BE2C (cell line): ENCODE measurements at regions not wholly inside any gene's neighbourhood (a gene's known extent, or its start where the extent isn't known, plus 50 kb on each side); places are given as distances from the start of the nearest gene placed in this dataset.
"Not testable (repeated sequence)": the region's sequence is repeated elsewhere in the genome, so short reads cannot be mapped to it uniquely, and the experiment has no call there.

ENCODE experiments used
- DNase-seq: peaks from one replicate; pipeline ENCODE4 v3.0.0-alpha.2; 2020
- H3K27me3 ChIP-seq: fragments of 250-450 bp; sonication (Bioruptor Pico); 2 replicates; pipeline ENCODE4 v1.5.1; 2020; ENCODE audit warnings: mild to moderate bottlenecking
- H3K36me3 ChIP-seq: fragments of 250-450 bp; sonication (Bioruptor Pico); 2 replicates; pipeline ENCODE4 v1.5.1; 2020; ENCODE audit warnings: mild to moderate bottlenecking
- H3K4me1 ChIP-seq: fragments of 250-450 bp; sonication (Bioruptor Pico); 2 replicates; pipeline ENCODE4 v1.5.1; 2020
- H3K4me3 ChIP-seq: 2 replicates; pipeline ENCODE4 v1.5.1; 2011; ENCODE audit warnings: low read depth, low read length
- H3K9me3 ChIP-seq: fragments of 250-450 bp; sonication (Bioruptor Pico); 2 replicates; pipeline ENCODE4 v1.5.1; 2020
- TF ChIP-seq, protein P1 (sequence below): IDR thresholded peaks from 2 replicates; pipeline ENCODE4 v1.5.1; 2012; ENCODE audit warnings: mild to moderate bottlenecking, low read depth, low read length

DNA sequence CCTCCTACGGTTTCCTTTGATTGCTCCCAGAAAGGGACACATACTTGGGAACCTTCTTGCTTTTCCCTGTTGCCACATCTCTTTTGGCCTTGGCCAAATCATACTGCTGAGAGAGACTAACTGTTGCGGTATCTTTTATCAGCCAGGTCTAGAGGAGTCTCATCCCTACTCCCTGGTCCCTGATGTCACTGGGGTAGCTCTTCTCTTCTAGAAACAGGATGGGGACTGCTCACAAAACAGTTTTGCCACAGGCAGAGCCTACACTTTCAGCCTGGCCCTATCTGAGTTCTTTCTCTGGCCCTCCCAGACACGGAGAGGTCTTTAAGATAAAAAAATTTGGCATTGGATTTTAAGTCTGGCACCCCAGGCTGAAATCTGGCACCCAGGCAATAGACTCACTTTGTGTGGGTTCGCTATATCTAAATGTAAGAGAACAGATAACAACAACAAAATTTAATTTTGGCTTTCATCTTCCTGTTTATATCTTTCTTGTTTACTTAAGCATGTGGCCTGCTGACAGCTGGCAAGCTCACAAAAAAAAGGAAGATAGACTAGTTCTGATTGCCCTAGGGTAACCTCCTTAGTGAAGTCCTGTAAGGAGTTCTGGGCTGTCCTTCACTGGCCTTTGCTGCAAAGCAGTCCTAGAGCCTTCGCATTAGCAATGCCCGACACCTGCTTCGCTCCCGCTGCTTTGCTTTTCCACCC is 228.3 kb upstream of the NPVF start:
- Histone ChIP-seq H3K4me3 (no peak overlapping the region), H3K9me3 (no peaks in the 10 kb centered on the region), H3K36me3 (no peaks in the 10 kb centered on the region), H3K27me3 (peaks cover 14% of the 10 kb centered on the region), H3K4me1 (no peaks in the 10 kb centered on the region; the same call in 1 of the 2 replicates)
- TF ChIP-seq, protein P1, sequence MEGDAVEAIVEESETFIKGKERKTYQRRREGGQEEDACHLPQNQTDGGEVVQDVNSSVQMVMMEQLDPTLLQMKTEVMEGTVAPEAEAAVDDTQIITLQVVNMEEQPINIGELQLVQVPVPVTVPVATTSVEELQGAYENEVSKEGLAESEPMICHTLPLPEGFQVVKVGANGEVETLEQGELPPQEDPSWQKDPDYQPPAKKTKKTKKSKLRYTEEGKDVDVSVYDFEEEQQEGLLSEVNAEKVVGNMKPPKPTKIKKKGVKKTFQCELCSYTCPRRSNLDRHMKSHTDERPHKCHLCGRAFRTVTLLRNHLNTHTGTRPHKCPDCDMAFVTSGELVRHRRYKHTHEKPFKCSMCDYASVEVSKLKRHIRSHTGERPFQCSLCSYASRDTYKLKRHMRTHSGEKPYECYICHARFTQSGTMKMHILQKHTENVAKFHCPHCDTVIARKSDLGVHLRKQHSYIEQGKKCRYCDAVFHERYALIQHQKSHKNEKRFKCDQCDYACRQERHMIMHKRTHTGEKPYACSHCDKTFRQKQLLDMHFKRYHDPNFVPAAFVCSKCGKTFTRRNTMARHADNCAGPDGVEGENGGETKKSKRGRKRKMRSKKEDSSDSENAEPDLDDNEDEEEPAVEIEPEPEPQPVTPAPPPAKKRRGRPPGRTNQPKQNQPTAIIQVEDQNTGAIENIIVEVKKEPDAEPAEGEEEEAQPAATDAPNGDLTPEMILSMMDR, result no peak
- DNase-seq, result no peak

DNA sequence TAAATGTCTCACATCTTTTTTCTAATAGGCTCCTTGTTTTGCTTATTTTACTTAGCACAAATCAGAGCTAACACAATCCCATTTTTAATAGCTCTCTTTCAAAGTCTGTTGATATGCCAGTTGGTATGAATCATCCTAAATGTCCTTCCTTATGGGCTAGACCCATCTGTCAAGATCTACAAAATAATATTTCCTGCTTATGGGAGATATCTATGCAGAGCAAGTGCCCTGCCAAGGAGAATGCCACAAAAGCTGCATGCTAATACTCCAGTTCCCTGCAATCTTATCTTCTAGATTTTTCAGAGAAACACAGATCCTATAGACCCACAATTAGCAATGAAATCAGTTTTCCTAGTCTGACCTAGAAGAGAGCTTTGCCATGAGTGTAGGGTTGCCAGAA is 230.8 kb upstream of the NPVF start:
- TF ChIP-seq, protein P1, result no peak
- H3K9me3 ChIP-seq, result no peaks in the 10 kb centered on the region
- no peaks in the 10 kb centered on the region for H3K36me3 ChIP-seq
- H3K27me3 ChIP-seq, result peaks cover 19% of the 10 kb centered on the region
- no peak for DNase-seq
- no peak overlapping the region for H3K4me3 ChIP-seq
- no peaks in the 10 kb centered on the region; the same call in 1 of the 2 replicates for H3K4me1 ChIP-seq

DNA sequence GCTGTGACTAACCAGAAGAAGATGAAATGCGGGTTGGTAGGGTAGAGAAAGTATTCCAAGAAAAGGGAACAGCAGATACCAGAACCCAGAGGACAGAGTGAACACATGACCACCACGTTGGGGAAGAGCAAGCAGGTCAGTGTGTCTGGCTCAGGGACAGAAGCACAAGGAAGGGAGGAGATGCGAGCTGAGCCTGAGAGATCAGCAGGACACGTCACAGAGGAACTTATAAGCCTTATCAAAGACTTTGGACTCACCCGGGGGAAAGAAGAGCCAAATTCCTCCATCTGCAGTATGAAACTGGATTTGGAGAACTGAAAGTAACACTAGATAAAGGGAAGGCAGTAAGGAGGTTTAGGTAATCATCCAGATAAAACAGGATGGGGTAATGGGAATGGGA is 232.1 kb upstream of the NPVF start:
- no peak for DNase-seq
- Histone ChIP-seq H3K36me3 (no peaks in the 10 kb centered on the region), H3K4me3 (no peak overlapping the region), H3K4me1 (no peaks in the 10 kb centered on the region; the same call in 1 of the 2 replicates), H3K9me3 (no peaks in the 10 kb centered on the region), H3K27me3 (peaks cover 19% of the 10 kb centered on the region)
- TF ChIP-seq, protein P1, result no peak

DNA sequence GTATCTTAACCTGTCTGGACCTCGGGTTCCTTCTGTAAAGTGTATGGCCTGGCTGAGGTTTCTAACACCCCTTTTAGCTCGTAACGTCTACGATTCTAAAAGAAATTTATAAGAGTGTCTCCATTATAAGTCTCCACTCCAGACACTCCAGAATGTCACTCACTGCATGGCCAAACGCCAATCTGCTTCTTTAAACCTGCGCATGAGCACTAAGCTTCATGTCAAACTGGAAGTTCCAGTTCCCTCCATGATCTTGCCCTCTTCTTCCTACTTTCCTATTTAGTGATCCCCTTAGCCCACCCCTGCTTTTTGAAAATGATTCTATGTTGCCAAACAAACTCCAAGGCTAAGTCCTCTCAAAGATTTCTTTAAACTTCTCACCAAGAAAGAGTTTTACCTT is 241.4 kb upstream of the NPVF start:
- no peaks in the 10 kb centered on the region for H3K4me1 ChIP-seq
- TF ChIP-seq, protein P1, result no peak
- DNase-seq, result no peak

DNA sequence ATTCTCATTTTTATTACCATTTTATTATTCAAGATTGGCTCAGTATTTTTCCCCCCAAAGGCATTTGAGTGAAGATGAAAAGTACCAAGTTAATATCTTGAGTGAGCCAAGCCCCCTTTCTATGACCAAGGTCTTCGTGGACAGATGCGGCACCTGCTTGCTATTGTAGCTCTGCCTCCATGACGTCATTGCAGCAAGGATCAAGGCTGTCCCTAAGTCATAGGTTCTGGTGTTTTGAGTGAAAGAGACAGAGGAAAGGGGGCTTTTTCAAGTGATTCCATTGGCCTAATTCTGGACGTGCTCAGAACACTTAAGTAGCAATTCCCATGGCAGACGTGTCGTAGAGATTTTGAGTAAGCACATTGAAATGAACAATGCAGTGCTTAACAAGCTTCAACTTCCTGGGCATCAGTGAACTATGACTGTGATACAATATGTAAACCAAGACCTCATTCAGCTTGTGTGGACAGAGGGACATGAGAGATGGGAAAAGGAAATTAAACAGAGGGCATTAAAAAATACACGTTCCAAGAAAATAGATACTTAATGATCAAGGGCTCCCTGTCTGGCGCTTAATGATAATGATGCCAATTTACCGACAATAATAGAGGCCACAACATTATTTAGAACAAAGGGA is 248.7 kb upstream of the NPVF start:
- H3K27me3 ChIP-seq, result peaks cover 9% of the 10 kb centered on the region
- TF ChIP-seq, protein P1, result no peak
- no peak for DNase-seq
- no peaks in the 10 kb centered on the region for H3K4me1 ChIP-seq
- no peaks in the 10 kb centered on the region for H3K36me3 ChIP-seq
- H3K4me3 ChIP-seq, result no peak overlapping the region
- no peaks in the 10 kb centered on the region; the same call in 1 of the 2 replicates for H3K9me3 ChIP-seq

More for the DNA sequence above, 241.4 kb upstream of the NPVF start:
- Histone ChIP-seq H3K36me3 (no peaks in the 10 kb centered on the region), H3K4me3 (no peak overlapping the region), H3K9me3 (no peaks in the 10 kb centered on the region; the same call in 1 of the 2 replicates), H3K27me3 (peaks cover 11% of the 10 kb centered on the region)

DNA sequence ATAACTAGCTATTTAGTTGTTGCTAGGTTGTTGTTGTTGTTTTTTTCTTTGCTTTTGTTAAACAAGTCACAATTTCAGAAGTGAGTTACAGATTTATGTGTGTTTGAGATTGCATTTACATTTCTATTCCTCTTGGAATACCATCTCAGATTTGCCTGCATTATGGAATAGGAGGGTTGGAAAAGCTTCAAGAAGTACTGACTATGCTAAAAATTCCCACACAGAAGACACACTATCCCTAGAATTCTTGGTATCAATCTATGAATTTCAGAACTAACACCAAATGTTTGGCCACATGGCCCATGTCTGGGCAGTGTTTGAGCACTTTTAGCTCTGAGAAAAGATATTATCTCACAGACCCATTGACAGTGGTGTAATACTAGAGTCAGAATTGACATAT is 249.9 kb upstream of the NPVF start:
- H3K9me3 ChIP-seq, H3K36me3 ChIP-seq, DNase-seq, H3K27me3 ChIP-seq, H3K4me1 ChIP-seq, H3K4me3 ChIP-seq: not testable (repeated sequence)
